A549 (cell line): ENCODE measurements at regions not wholly inside any gene's neighbourhood (a gene's known extent, or its start where the extent isn't known, plus 50 kb on each side); places are given as distances from the start of the nearest gene placed in this dataset.

Experiments
- ATAC-seq, 2 experiments: fragments of 200-7000 bp in 1 of 2; fragments of >200 bp in 1 of 2; cut with Nextera tagmentation in 1 of 2; cut with Tn5 transposase in 1 of 2; 3 replicates each; pipeline versions ENCODE4 v1.8.0 to v1.9.1; 2018 to 2020; ENCODE audit warnings: mild to moderate bottlenecking in 1 of 2, moderate library complexity in 1 of 2
- CTCF ChIA-PET: fragments of 300-600 bp; sonication (Branson Sonifier 250); formaldehyde crosslinking; extraction: SDS; loops from one replicate; lab custom pipeline; 2021; ENCODE audit warnings: antibody characterized with exemption, inconsistent platforms; lab: Yijun Ruan, JAX
- POLR2A ChIA-PET: fragments of 350-600 bp; formaldehyde crosslinking; extraction: SDS; loops from one replicate; lab custom pipeline; 2021; ENCODE audit warnings: antibody characterized with exemption, inconsistent platforms; lab: Yijun Ruan, JAX
- DNase-seq, 2 experiments: peaks; one replicate each; pipeline versions ENCODE4 v3.0.0 to v3.0.0-alpha.2; 2011 to 2016; ENCODE audit warnings: low read depth in 1 of 2, low spot score in 1 of 2
- FAIRE-seq: peaks from 2 replicates; lab custom pipeline; 2011; peaks lifted over from hg19 to GRCh38; lab: Jason Lieb, UNC
- H3K27ac ChIP-seq, 2 experiments: fragments of >200 bp; sonication (Bioruptor Twin); formaldehyde crosslinking; 3 replicates each; pipeline ENCODE4 v1.5.1; 2016 to 2017
- H3K4me1 ChIP-seq: fragments of >200 bp; sonication (Bioruptor Twin); formaldehyde crosslinking; 3 replicates; pipeline ENCODE4 v1.6.1; 2016
- H3K4me2 ChIP-seq: fragments of >200 bp; sonication (Bioruptor Twin); formaldehyde crosslinking; 3 replicates; pipeline ENCODE4 v1.6.1; 2016
- H3K4me3 ChIP-seq: fragments of >200 bp; sonication (Bioruptor Twin); formaldehyde crosslinking; 3 replicates; pipeline ENCODE4 v1.5.1; 2016
- H3K9me3 ChIP-seq: fragments of >200 bp; sonication (Bioruptor Twin); formaldehyde crosslinking; 3 replicates; pipeline ENCODE4 v1.6.1; 2016
- CBX8 ChIP-seq: fragments of 200-600 bp; sonication (generic); IDR thresholded peaks from 2 replicates; pipeline ENCODE4 v1.6.1; 2016
- CEBPB ChIP-seq, 2 experiments: fragments of >200 bp in 1 of 2; sonication (Bioruptor Twin) in 1 of 2; formaldehyde crosslinking in 1 of 2; IDR thresholded peaks; 2 replicates each; pipeline ENCODE4 v1.6.1; 2012 to 2016
- CHD2 ChIP-seq: fragments of 150-350 bp; IDR thresholded peaks from 2 replicates; pipeline ENCODE4 v1.6.1; 2014; ENCODE audit warnings: low read length; ENCODE audit not compliant: partially characterized antibody
- EHF ChIP-seq: fragments of 250-450 bp; sonication (Bioruptor Pico); IDR thresholded peaks from 2 replicates; pipeline ENCODE4 v1.5.0; 2020; ENCODE audit warnings: mild to moderate bottlenecking
- EP300 ChIP-seq, 2 experiments: fragments of >200 bp; sonication (Bioruptor Twin); formaldehyde crosslinking; IDR thresholded peaks; 2 replicates in 1 of 2; 3 replicates in 1 of 2; pipeline ENCODE4 v1.6.1; 2016 to 2017
- ESRRA ChIP-seq: fragments of 150-350 bp; IDR thresholded peaks from 2 replicates; pipeline ENCODE4 v1.6.1; 2014; ENCODE audit warnings: mild to moderate bottlenecking, low read length, borderline replicate concordance
- FOSB ChIP-seq: fragments of 250-450 bp; sonication (Bioruptor Pico); IDR thresholded peaks from 2 replicates; pipeline ENCODE4 v1.5.0; 2020; ENCODE audit warnings: mild to moderate bottlenecking, moderate library complexity
- FOXS1 ChIP-seq: fragments of 250-450 bp; sonication (Bioruptor Pico); IDR thresholded peaks from 2 replicates; pipeline ENCODE4 v1.5.0; 2020; ENCODE audit warnings: mild to moderate bottlenecking, moderate library complexity
- HDAC2 ChIP-seq: fragments of 200-600 bp; sonication (generic); IDR thresholded peaks from 2 replicates; pipeline ENCODE4 v1.6.1; 2016
- HEYL ChIP-seq: fragments of 250-450 bp; sonication (Bioruptor Pico); IDR thresholded peaks from 2 replicates; pipeline ENCODE4 v1.8.0; 2021; ENCODE audit warnings: mild to moderate bottlenecking, moderate library complexity
- HOXA7 ChIP-seq: fragments of 250-450 bp; sonication (Bioruptor Pico); IDR thresholded peaks from 2 replicates; pipeline ENCODE4 v1.5.0; 2020; ENCODE audit warnings: mild to moderate bottlenecking, moderate library complexity
- HOXB13 ChIP-seq: fragments of 250-450 bp; sonication (Bioruptor Pico); IDR thresholded peaks from 2 replicates; pipeline ENCODE4 v1.5.0; 2020; ENCODE audit warnings: low read depth, mild to moderate bottlenecking, moderate library complexity
- KDM5A ChIP-seq: fragments of 200-600 bp; sonication (generic); IDR thresholded peaks from 2 replicates; pipeline ENCODE4 v1.6.1; 2016; ENCODE audit warnings: antibody characterized with exemption, mild to moderate bottlenecking
- POLR2A ChIP-seq: IDR thresholded peaks from 2 replicates; pipeline ENCODE4 v1.6.1; 2012; ENCODE audit warnings: mild to moderate bottlenecking, low read length
- RAD21 ChIP-seq, 2 experiments: fragments of >200 bp in 1 of 2; sonication (Bioruptor Twin) in 1 of 2; formaldehyde crosslinking in 1 of 2; IDR thresholded peaks in 1 of 2; conservative IDR thresholded peaks in 1 of 2; 2 replicates in 1 of 2; 3 replicates in 1 of 2; pipeline ENCODE4 v1.6.1; 2012 to 2018; ENCODE audit warnings: inconsistent platforms in 1 of 2
- RFX5 ChIP-seq: fragments of 450-650 bp; IDR thresholded peaks from 2 replicates; pipeline ENCODE4 v1.7.1; 2014; ENCODE audit warnings: antibody characterized with exemption, mild to moderate bottlenecking, moderate library complexity
- RNF2 ChIP-seq: fragments of 200-600 bp; sonication (generic); IDR thresholded peaks from 2 replicates; pipeline ENCODE4 v1.6.1; 2016; ENCODE audit warnings: low read depth, mild to moderate bottlenecking, antibody characterized with exemption, moderate library complexity, borderline replicate concordance
- ZC3H11A ChIP-seq: fragments of 450-650 bp; IDR thresholded peaks from 2 replicates; pipeline ENCODE4 v1.6.1; 2014; ENCODE audit warnings: antibody characterized with exemption, mild to moderate bottlenecking
- ZNF302 ChIP-seq: fragments of 250-450 bp; sonication (Bioruptor Pico); IDR thresholded peaks from 2 replicates; pipeline ENCODE4 v1.9.0; 2021; ENCODE audit warnings: inconsistent platforms, mild to moderate bottlenecking, moderate library complexity
- WGBS: methylation state at CpG from one replicate; pipeline ENCODE4 v1.1.6; 2017; ENCODE audit errors: missing lambda C conversion rate; 5-methylcytosine and 5-hydroxymethylcytosine counted together
- TF ChIP-seq, protein P1 (sequence below): fragments of >200 bp; sonication (Bioruptor Twin); formaldehyde crosslinking; IDR thresholded peaks from 2 replicates; pipeline ENCODE4 v1.6.1; 2016
- TF ChIP-seq, protein P2 (sequence below): IDR thresholded peaks from 2 replicates; pipeline ENCODE4 v1.6.1; 2012
- TF ChIP-seq, protein P3 (sequence below): IDR thresholded peaks from 2 replicates; pipeline ENCODE4 v1.6.1; 2012
- TF ChIP-seq, protein P4 (sequence below): fragments of 450-650 bp; IDR thresholded peaks from 2 replicates; pipeline ENCODE4 v1.6.1; 2014; ENCODE audit warnings: antibody characterized with exemption

DNA sequence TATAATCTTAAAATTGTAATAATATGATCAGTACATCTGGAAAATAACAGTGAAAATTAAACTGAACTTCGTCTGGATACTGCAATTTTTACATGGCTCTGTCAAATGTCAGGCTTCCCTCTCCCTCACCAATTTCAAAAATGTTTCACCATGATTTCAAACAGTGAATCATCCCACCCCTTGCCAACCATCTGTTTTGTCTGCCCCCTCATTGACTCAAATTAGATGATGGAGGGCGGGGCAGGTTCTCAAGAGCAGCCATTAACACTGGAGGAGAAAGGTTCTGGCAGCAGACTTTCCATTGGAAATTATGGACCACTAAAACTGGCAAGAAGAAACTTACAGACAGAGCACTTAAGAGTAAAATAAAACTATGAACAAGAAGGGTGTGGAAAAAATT lies 1195.7 kb upstream of the ZEB2 start:
- no peak for FAIRE-seq
- Histone ChIP-seq H3K9me3 (no peaks in the 10 kb centered on the region), H3K4me3 (no peak overlapping the region), H3K27ac (no peak overlapping the region), H3K4me2 (no peak overlapping the region), H3K4me1 (no peaks in the 10 kb centered on the region)
- WGBS: 15% methylated on average over 2 of the region's 2 CpGs
- no peak for ATAC-seq
- TF ChIP-seq CBX8 (no peak), ZNF302 (CRISPR knock-in tag) (no peak)
- TF ChIP-seq, protein P1, sequence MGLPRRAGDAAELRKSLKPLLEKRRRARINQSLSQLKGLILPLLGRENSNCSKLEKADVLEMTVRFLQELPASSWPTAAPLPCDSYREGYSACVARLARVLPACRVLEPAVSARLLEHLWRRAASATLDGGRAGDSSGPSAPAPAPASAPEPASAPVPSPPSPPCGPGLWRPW: no peak
- ChIA-PET POLR2A (no interaction called here), CTCF (no interaction called here)
- no peak for DNase-seq

DNA sequence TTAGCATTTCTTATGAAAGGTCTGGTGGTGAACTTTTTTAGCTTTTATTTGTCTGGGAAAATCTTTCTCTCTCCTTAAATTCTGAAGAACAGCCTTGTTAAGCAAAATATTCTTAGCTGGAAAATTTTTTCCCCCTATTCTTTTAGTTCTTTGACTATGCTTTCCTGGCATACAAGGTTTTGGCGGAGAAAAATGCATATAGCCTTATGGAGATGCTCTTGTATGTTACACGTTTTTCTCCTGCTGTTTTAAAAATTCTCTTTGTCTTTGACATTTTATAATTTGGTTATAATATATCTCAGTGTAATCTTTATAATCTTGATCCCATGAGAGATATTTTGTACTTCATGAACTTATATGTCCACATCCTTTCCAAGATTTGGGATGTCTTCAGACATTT lies 1190.4 kb upstream of the ZEB2 start:
- ATAC-seq: no peak
- DNase-seq: no peak
- peak; percentile 39 for FAIRE-seq
- Histone ChIP-seq H3K4me2 (no peak overlapping the region), H3K4me1 (no peaks in the 10 kb centered on the region), H3K9me3 (peaks cover 6% of the 10 kb centered on the region; the same call in 2 of the 3 replicates), H3K4me3 (no peak overlapping the region), H3K27ac (no peak overlapping the region)
- CTCF ChIA-PET: no interaction called here
- POLR2A ChIA-PET: no interaction called here
- TF ChIP-seq FOSB (CRISPR knock-in tag) (no peak), ZC3H11A (no peak), EHF (CRISPR knock-in tag) (no peak)
- 36% methylated on average over 2 of the region's 2 CpGs for WGBS

DNA sequence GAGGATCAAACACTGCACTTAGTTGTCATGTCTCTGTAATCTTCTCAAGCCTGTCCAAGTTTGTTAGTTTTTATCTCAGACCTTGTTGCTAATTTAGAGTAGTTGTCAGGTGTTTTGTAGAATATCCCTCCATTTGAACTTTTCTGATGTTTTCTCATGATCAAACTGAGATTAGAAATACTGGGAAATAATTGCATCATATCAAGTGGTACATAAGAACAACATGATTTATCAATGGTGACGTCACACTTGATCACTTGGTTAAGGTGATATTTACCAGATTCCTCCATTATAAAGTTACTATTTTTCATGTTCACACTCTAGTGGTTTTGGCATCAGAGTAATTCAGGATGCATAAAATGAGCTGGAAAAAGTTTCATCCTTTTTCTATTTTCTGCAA lies 1182.4 kb upstream of the ZEB2 start:
- Histone ChIP-seq H3K9me3 (peaks cover 8% of the 10 kb centered on the region; the same call in 1 of the 3 replicates), H3K27ac (no peak overlapping the region), H3K4me2 (no peak overlapping the region), H3K4me3 (no peak overlapping the region), H3K4me1 (no peaks in the 10 kb centered on the region)
- 56% methylated on average over 1 of the region's 1 CpG for WGBS
- ATAC-seq (no peak), DNase-seq (no peak)
- ChIA-PET POLR2A (no interaction called here), CTCF (interaction anchor here (0.7 kb wide), 1 partner anchor 197 kb away, joined by 3 read pairs; no protein-coding TSS in a partner anchor)
- TF ChIP-seq, protein P2, sequence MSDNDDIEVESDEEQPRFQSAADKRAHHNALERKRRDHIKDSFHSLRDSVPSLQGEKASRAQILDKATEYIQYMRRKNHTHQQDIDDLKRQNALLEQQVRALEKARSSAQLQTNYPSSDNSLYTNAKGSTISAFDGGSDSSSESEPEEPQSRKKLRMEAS: no peak
- TF ChIP-seq RNF2: no peak
- no peak for TF ChIP-seq ZC3H11A
- no peak for TF ChIP-seq RFX5
- no peak for TF ChIP-seq ZNF302 (CRISPR knock-in tag)
- TF ChIP-seq HDAC2: no peak
- no peak for TF ChIP-seq HOXA7 (CRISPR knock-in tag)
- TF ChIP-seq RAD21 (conservative IDR thresholded peaks at IDR 0.05 in 1 of 2, IDR thresholded peaks at IDR 0.05 in 1 of 2): no peak
- no peak for TF ChIP-seq ESRRA
- TF ChIP-seq HOXB13: no peak
- TF ChIP-seq, protein P3, sequence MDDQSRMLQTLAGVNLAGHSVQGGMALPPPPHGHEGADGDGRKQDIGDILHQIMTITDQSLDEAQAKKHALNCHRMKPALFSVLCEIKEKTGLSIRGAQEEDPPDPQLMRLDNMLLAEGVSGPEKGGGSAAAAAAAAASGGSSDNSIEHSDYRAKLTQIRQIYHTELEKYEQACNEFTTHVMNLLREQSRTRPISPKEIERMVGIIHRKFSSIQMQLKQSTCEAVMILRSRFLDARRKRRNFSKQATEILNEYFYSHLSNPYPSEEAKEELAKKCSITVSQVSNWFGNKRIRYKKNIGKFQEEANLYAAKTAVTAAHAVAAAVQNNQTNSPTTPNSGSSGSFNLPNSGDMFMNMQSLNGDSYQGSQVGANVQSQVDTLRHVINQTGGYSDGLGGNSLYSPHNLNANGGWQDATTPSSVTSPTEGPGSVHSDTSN: no peak
- no peak for TF ChIP-seq KDM5A
- TF ChIP-seq FOXS1 (CRISPR knock-in tag): no peak
- TF ChIP-seq EHF (CRISPR knock-in tag): no peak
- TF ChIP-seq, protein P4, sequence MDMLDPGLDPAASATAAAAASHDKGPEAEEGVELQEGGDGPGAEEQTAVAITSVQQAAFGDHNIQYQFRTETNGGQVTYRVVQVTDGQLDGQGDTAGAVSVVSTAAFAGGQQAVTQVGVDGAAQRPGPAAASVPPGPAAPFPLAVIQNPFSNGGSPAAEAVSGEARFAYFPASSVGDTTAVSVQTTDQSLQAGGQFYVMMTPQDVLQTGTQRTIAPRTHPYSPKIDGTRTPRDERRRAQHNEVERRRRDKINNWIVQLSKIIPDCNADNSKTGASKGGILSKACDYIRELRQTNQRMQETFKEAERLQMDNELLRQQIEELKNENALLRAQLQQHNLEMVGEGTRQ: no peak
- no peak for TF ChIP-seq POLR2A
- TF ChIP-seq, all 56 proteins: peak for 0
- no peak for FAIRE-seq

DNA sequence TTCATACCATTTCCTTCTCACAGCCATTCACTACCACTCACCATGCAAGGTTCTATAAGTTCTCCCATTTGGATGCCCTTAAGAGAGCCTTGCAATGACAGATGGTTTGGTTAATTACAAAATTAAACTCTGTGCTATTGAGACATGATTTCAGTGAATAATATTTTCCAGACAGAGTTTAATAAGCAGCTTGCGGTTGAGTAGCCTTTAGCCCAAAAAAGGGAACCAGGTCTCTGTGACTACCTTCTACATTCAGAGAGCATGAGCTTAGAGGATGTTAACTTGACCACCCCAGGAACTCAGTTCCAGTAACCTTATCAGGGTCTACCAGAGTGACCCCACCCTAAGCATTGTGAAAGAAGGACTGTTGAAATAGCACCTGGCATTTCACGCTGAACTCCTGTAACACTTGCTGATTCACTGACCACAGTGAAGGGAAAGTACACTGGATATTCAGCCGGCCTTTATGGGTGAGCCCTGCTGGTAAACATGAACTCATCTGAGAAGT lies 1173.1 kb upstream of the ZEB2 start:
- POLR2A ChIA-PET: no interaction called here
- no peak for FAIRE-seq

More for the DNA sequence above, 1173.1 kb upstream of the ZEB2 start:
- H3K27ac ChIP-seq: 0 out of 6 replicates have a peak overlapping the region, but pooled peaks of 1 of the 2 experiments have one; percentile 24
- ATAC-seq (peak; percentile 68 to 73), DNase-seq (peak in 1 of 2 experiments; percentile 55)
- no peaks in the 10 kb centered on the region for H3K9me3 ChIP-seq
- peak overlapping the region; percentile 33; the same call in 2 of the 3 replicates for H3K4me2 ChIP-seq
- CTCF ChIA-PET: no interaction called here
- 33% methylated on average over 3 of the region's 3 CpGs for WGBS
- H3K4me1 ChIP-seq: peaks cover 6% of the 10 kb centered on the region; the same call in 2 of the 3 replicates
- TF ChIP-seq HEYL (CRISPR knock-in tag): no peak
- TF ChIP-seq CHD2: no peak
- TF ChIP-seq CEBPB (IDR thresholded peaks at IDR 0.05): 0 out of 4 replicates have a peak, but pooled peaks have one; percentile 11 to 33
- peak in 1 of 2 experiments; percentile 29; a peak in 1 of 5 replicates for TF ChIP-seq EP300 (IDR thresholded peaks at IDR 0.05)
- no peak overlapping the region for H3K4me3 ChIP-seq
